Gastrocnemius medialis (tissue), 4 donors: ENCODE measurements at regions not wholly inside any gene's neighbourhood (a gene's known extent, or its start where the extent isn't known, plus 50 kb on each side); places are given as distances from the start of the nearest gene placed in this dataset.

Source experiments
- ATAC-seq, 2 donors: fragments of 150-250 bp; one replicate each; pipeline ENCODE4 v1.9.1; 2016
- DNase-seq, 2 donors: peaks; one replicate each; pipeline ENCODE4 v3.0.0-alpha.2; 2019
- H3K27ac ChIP-seq, 4 donors: fragments of 200-600 bp; sonication (generic); 1 replicate in 1 of 4; 2 replicates in 3 of 4; pipeline ENCODE4 v1.5.1; 2016 to 2018; ENCODE audit warnings: mild to moderate bottlenecking in 2 of 4, moderate library complexity in 1 of 4
- H3K27me3 ChIP-seq, 3 donors: fragments of 200-600 bp; sonication (generic) in 2 of 3; 1 replicate in 1 of 3; 2 replicates in 2 of 3; pipeline versions ENCODE4 v1.5.1 to v1.6.0; 2016 to 2019; ENCODE audit warnings: mild to moderate bottlenecking in 1 of 3, moderate library complexity in 1 of 3
- H3K36me3 ChIP-seq, 2 donors: fragments of 200-600 bp; sonication (generic) in 1 of 2; one replicate each; pipeline ENCODE4 v1.5.1; 2017 to 2018
- H3K4me1 ChIP-seq, 2 donors: fragments of 200-600 bp; sonication (generic) in 1 of 2; one replicate each; pipeline ENCODE4 v1.5.1; 2016 to 2017; ENCODE audit warnings: mild to moderate bottlenecking in 2 of 2
- H3K4me3 ChIP-seq, 4 donors: fragments of 200-600 bp; sonication (generic) in 3 of 4; 1 replicate in 1 of 4; 2 replicates in 3 of 4; pipeline ENCODE4 v1.5.1; 2016 to 2019; ENCODE audit warnings: mild to moderate bottlenecking in 2 of 4
- H3K9me3 ChIP-seq, 3 donors: fragments of 200-600 bp; sonication (generic) in 2 of 3; 1 replicate in 1 of 3; 2 replicates in 2 of 3; pipeline ENCODE4 v1.5.1; 2016 to 2019
- POLR2A ChIP-seq, 2 donors: fragments of 450-650 bp; IDR thresholded peaks; one replicate each; pipeline ENCODE4 v1.6.1; 2017; ENCODE audit warnings: antibody characterized with exemption in 2 of 2, mild to moderate bottlenecking in 2 of 2, moderate library complexity in 2 of 2
- in situ Hi-C, 4 donors: fragments of 200-750 bp; cut with MboI; loops; one replicate each; pipeline versions ENCODE4 v1.15.0 to v1.8.0; 2017; ENCODE audit warnings: low sequenced_read_pairs in 4 of 4
- intact Hi-C: fragments of 100-400 bp; cut with DNase I; formaldehyde crosslinking; loops from one replicate; pipeline ENCODE4 v1.15.1; 2023; ENCODE audit warnings: low total_unique reads
- TF ChIP-seq, protein P1 (sequence below), 5 experiments: fragments of 450-650 bp in 3 of 5; fragments of 200-600 bp in 2 of 5; sonication (generic) in 2 of 5; IDR thresholded peaks in 4 of 5; conservative IDR thresholded peaks in 1 of 5; 1 replicate in 4 of 5; 2 replicates in 1 of 5; pipeline ENCODE4 v1.5.1; 2016 to 2019; ENCODE audit warnings: antibody characterized with exemption in 5 of 5, mild to moderate bottlenecking in 3 of 5, moderate library complexity in 3 of 5

- H3K36me3 ChIP-seq = no peaks in the 10 kb centered on the region
- no peaks in the 10 kb centered on the region for H3K9me3 ChIP-seq
- H3K27ac ChIP-seq = no peak overlapping the region
- intact Hi-C loops (no loop called here), in situ Hi-C loops (loop anchor here in 3 of 4 donors (25.0 kb wide), 3 partner anchors 914 to 1064 kb away; partner anchors contain the start of genes C10orf143 (in 1 of the 3) and EBF3 (in 1 of the 3))
- DNase-seq = no peak
- no peaks in the 10 kb centered on the region for H3K4me1 ChIP-seq
- ATAC-seq = no peak
- TF ChIP-seq POLR2A (IDR thresholded peaks at IDR 0.05) = no peak
- TF ChIP-seq, protein P1, sequence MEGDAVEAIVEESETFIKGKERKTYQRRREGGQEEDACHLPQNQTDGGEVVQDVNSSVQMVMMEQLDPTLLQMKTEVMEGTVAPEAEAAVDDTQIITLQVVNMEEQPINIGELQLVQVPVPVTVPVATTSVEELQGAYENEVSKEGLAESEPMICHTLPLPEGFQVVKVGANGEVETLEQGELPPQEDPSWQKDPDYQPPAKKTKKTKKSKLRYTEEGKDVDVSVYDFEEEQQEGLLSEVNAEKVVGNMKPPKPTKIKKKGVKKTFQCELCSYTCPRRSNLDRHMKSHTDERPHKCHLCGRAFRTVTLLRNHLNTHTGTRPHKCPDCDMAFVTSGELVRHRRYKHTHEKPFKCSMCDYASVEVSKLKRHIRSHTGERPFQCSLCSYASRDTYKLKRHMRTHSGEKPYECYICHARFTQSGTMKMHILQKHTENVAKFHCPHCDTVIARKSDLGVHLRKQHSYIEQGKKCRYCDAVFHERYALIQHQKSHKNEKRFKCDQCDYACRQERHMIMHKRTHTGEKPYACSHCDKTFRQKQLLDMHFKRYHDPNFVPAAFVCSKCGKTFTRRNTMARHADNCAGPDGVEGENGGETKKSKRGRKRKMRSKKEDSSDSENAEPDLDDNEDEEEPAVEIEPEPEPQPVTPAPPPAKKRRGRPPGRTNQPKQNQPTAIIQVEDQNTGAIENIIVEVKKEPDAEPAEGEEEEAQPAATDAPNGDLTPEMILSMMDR (IDR thresholded peaks at IDR 0.05 in 4 of 5, conservative IDR thresholded peaks at IDR 0.05 in 1 of 5) = no peak
- peaks cover 0 to 8% (median 0%) of the 10 kb centered on the region in 3 donors for H3K27me3 ChIP-seq
- no peak overlapping the region for H3K4me3 ChIP-seq
Observed at GRCh38 chr10:129048513-129048912, 418.5 kb upstream of the MGMT start.

- no peaks in the 10 kb centered on the region for H3K36me3 ChIP-seq
- no peak for ATAC-seq
- H3K9me3 ChIP-seq = no peaks in the 10 kb centered on the region
- H3K27ac ChIP-seq = no peak overlapping the region
- TF ChIP-seq POLR2A (IDR thresholded peaks at IDR 0.05) = no peak
- TF ChIP-seq, protein P1 (IDR thresholded peaks at IDR 0.05 in 4 of 5, conservative IDR thresholded peaks at IDR 0.05 in 1 of 5) = no peak
- H3K27me3 ChIP-seq = peaks cover 0 to 8% (median 0%) of the 10 kb centered on the region in 3 donors
- H3K4me1 ChIP-seq = no peaks in the 10 kb centered on the region
- H3K4me3 ChIP-seq = no peak overlapping the region
- no peak for DNase-seq
- intact Hi-C loops (no loop called here), in situ Hi-C loops (loop anchor here in 3 of 4 donors (25.0 kb wide), 3 partner anchors 913 to 1063 kb away; partner anchors contain the start of genes C10orf143 (in 1 of the 3) and EBF3 (in 1 of the 3))
Observed at GRCh38 chr10:129049501-129049900, 417.5 kb upstream of the MGMT start.

GRCh38 chr10:129055225-129055624 lies 411.8 kb upstream of the MGMT start:
- Histone ChIP-seq H3K4me3 (no peak overlapping the region), H3K27ac (no peak overlapping the region), H3K36me3 (no peaks in the 10 kb centered on the region), H3K4me1 (peaks cover 0 to 3% of the 10 kb centered on the region in 2 donors), H3K27me3 (no peaks in the 10 kb centered on the region), H3K9me3 (no peaks in the 10 kb centered on the region)
- intact Hi-C loops = no loop called here
- TF ChIP-seq, protein P1 (IDR thresholded peaks at IDR 0.05 in 4 of 5, conservative IDR thresholded peaks at IDR 0.05 in 1 of 5) = no peak
- no peak for TF ChIP-seq POLR2A (IDR thresholded peaks at IDR 0.05)
- in situ Hi-C loops = no loop called here
- DNase-seq (no peak), ATAC-seq (no peak)

- H3K27me3 ChIP-seq = no peaks in the 10 kb centered on the region
- TF ChIP-seq, protein P1 (IDR thresholded peaks at IDR 0.05 in 4 of 5, conservative IDR thresholded peaks at IDR 0.05 in 1 of 5) = no peak
- TF ChIP-seq POLR2A (IDR thresholded peaks at IDR 0.05) = no peak
- no peak for ATAC-seq
Observed at GRCh38 chr10:129055986-129056385, 411.1 kb upstream of the MGMT start.

More at GRCh38 chr10:129055986-129056385, 411.1 kb upstream of the MGMT start:
- no peak overlapping the region for H3K27ac ChIP-seq
- in situ Hi-C loops = no loop called here
- DNase-seq = no peak
- no peak overlapping the region for H3K4me3 ChIP-seq
- no peaks in the 10 kb centered on the region for H3K36me3 ChIP-seq
- H3K9me3 ChIP-seq = no peaks in the 10 kb centered on the region
- intact Hi-C loops = no loop called here
- H3K4me1 ChIP-seq = peaks cover 0 to 3% of the 10 kb centered on the region in 2 donors
